ENCODE measurements at regions not wholly inside any gene's neighbourhood (a gene's known extent, or its start where the extent isn't known, plus 50 kb on each side); places are given as distances from the start of the nearest gene placed in this dataset.

DNA sequence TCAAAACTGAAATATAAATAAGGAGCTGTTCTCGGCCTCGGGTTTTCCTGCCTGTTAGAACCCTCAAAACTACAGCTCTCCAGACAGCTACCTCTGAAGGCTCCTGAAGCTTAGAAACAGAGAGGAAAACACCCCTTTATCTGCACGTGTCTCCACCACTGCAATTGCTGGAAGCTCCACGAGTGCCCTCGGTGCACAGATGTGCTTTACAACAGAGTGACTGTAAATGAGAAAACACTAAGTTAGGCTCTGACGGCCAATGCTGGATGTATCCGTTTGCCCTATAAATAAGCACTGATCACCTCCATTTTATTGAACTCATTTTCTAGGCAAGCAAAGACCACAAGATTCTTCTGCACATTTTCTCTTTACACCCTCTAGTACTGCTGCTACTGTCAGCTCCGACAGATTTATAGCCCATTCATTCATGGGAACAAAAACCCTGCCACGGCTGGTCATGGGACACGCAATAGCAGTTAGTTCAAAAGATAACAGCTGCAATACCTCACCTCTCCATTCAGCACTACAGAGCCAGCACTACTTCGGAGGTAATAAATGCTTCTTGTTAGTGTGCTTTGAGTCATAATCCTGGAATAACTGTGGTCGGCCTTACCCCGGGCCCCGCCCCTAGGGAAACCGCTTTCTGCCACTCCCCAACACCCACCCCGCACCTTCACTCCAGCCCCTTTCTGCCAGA, 241.1 kb upstream of the ZNF507 start:
- H3K27me3 Mint-ChIP-seq, result peaks cover 19% of the 10 kb centered on the region
- H3K9me3 Mint-ChIP-seq, result no peaks in the 10 kb centered on the region
- no peak overlapping the region for H3K4me3 Mint-ChIP-seq
- no peaks in the 10 kb centered on the region for H3K36me3 Mint-ChIP-seq
- H3K27ac Mint-ChIP-seq, result no peak overlapping the region
- H3K4me1 Mint-ChIP-seq, result no peaks in the 10 kb centered on the region

DNA sequence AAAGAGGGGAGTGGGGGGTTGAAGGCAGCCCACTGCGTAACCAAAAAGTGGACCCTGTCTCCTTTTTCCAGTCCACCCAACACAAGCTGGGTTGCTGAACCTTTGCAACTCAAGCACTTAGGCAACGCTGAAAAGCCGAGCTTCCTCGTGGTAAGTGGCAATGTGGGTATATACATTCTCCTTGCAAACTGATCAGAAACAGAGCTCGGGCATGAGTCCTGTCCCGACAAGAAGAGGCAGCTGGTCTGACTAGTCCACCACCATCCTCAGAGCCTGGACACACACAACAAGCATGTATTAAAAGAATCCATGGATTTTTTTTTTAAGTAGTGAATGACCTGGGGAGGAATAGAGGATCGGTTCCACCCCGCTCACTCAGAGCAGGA, 240.6 kb upstream of the ZNF507 start:
- no peaks in the 10 kb centered on the region for H3K9me3 Mint-ChIP-seq
- H3K4me3 Mint-ChIP-seq, result no peak overlapping the region
- no peak overlapping the region for H3K27ac Mint-ChIP-seq
- no peaks in the 10 kb centered on the region for H3K4me1 Mint-ChIP-seq
- H3K36me3 Mint-ChIP-seq, result no peaks in the 10 kb centered on the region
- peaks cover 19% of the 10 kb centered on the region for H3K27me3 Mint-ChIP-seq

DNA sequence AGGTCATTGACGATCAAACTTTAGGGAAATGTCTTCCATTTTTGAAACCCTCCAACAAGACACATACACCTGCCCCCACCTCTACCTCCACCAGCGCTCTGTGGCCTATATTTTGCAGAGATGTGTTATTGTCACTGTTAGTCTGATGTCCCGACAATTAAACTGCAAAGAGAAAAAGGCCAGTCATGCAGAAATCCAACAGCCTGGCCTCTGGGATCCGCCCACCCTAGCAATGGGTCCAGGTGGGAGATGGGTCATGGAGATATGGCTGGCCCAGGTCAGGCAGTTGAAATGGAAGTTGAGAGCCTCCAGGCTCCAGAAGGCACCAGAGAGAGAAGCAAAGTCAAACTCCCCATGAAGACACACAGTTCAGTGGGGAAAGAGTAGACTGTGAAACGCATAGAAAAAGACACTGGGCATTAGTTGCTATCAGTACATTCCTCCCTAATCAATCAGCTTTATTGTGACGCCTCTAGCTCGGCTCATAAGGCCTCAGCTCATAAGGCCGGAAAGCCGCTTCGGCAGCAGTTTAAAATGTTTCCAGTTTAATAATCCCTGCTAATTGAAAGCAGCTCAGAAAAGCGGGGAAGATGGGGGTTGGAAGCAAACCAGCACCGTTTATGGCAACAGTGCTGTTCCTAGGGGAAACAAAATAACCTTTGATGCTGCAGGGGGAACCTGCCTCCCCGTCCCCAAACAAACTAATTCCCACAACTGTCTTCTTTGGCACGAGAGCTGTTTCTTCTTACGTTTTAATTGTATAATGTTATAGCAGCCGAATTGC, 239.7 kb upstream of the ZNF507 start:
- H3K27ac Mint-ChIP-seq, result no peak overlapping the region
- H3K4me3 Mint-ChIP-seq, result no peak overlapping the region
- peaks cover 19% of the 10 kb centered on the region for H3K27me3 Mint-ChIP-seq
- no peaks in the 10 kb centered on the region for H3K36me3 Mint-ChIP-seq
- no peaks in the 10 kb centered on the region for H3K9me3 Mint-ChIP-seq
- H3K4me1 Mint-ChIP-seq, result no peaks in the 10 kb centered on the region

DNA sequence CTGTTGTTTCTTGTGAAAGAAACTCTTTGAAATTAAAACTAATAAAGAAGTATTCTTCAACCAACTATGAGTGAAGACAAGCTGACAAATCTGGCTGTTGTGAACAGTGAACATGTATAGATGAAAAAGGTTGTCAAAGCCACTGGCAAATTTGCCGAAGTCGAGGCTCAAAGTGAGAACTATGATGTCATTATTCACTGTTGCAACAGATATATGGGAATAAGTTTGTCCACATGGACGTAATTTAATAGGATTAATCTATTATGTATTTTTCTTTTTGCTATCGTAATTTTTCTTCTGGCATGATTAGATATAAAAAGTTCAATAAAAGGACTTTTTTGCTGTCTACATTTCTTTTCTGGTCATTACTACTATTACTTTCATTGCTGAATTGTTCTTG, 223.2 kb upstream of the ZNF507 start:
- peaks cover 2% of the 10 kb centered on the region for H3K36me3 Mint-ChIP-seq

DNA sequence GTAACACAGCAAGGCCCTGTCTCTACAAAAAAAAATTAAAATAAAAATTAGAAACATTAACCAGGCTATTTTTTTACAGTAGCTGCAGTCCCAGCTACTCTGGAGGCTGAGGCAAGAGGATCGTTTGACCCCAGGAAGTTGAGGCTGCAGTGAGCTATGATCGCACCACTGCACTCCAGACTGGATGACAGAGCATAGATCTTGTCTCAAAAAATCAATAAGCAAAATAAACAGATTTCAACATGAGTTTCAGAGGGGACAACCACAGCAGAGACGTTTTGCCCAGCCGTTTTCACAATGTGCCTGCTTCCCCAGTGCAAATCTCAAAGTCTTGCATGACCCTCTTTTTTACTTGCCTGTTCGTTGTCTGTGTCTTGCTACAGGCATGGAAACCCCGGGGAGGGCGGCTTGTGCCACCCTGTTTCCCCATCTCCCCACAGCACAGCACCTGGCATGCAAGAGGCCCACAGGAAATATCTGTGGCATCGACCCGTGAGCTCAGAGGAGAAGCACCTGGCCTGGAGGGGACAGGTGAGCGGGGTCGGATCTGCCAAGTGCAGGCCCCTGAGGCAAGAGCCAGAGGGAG, 222.0 kb upstream of the ZNF507 start:
- Mint-ChIP-seq H3K27ac (no peak overlapping the region), H3K36me3 (peaks cover 2% of the 10 kb centered on the region), H3K4me1 (no peaks in the 10 kb centered on the region), H3K27me3 (peaks cover 8% of the 10 kb centered on the region), H3K4me3 (no peak overlapping the region), H3K9me3 (no peaks in the 10 kb centered on the region)

More for the DNA sequence above, 223.2 kb upstream of the ZNF507 start:
- H3K27ac Mint-ChIP-seq, result no peak overlapping the region
- no peaks in the 10 kb centered on the region for H3K4me1 Mint-ChIP-seq
- peaks cover 8% of the 10 kb centered on the region for H3K27me3 Mint-ChIP-seq
- no peak overlapping the region for H3K4me3 Mint-ChIP-seq
- H3K9me3 Mint-ChIP-seq, result peaks cover 4% of the 10 kb centered on the region

DNA sequence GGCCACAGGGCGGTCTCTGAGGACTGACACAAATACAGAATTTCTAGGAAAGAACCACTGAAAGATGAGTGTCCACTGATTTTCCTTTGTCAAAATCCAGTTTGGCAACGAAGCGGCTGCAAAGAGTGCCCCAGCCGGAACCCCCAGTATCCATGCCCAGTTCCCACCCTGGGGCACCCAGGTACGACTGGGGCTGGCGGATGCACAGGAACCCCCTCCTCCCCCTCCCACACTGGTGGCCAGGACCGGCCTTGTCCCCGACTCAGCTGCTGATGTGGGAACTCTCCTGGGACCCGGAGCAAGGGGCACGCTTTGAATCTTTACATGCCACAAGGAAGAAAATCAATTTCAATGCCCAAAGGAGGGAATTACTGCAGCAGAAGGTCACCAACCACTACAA, 220.8 kb upstream of the ZNF507 start:
- Mint-ChIP-seq H3K27me3 (peaks cover 8% of the 10 kb centered on the region), H3K4me1 (no peaks in the 10 kb centered on the region), H3K36me3 (peaks cover 2% of the 10 kb centered on the region), H3K27ac (no peak overlapping the region), H3K9me3 (no peaks in the 10 kb centered on the region), H3K4me3 (no peak overlapping the region)

DNA sequence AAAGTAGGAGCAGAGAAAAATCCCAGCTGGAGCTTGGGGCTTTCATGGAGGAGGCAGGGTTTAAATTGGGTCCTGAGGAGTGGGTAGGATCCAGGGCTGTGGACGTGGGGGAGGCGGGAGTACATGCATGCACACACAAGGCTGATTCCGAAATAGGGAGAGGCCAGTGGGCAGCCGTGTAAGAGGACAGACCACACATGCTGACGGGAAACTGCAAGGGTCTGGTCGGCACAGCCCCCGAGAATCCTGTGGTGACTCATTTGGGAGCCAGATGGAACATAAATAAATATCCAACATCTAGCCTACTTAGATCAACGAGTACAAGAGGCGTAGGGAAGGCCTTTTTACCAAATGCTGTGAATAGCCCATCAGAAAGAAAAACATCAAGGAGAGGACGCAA, 216.3 kb upstream of the ZNF507 start:
- H3K27ac Mint-ChIP-seq, result no peak overlapping the region
- no peaks in the 10 kb centered on the region for H3K4me1 Mint-ChIP-seq
- no peaks in the 10 kb centered on the region for H3K27me3 Mint-ChIP-seq
- peaks cover 4% of the 10 kb centered on the region for H3K9me3 Mint-ChIP-seq
- no peaks in the 10 kb centered on the region for H3K36me3 Mint-ChIP-seq
- no peak overlapping the region for H3K4me3 Mint-ChIP-seq

DNA sequence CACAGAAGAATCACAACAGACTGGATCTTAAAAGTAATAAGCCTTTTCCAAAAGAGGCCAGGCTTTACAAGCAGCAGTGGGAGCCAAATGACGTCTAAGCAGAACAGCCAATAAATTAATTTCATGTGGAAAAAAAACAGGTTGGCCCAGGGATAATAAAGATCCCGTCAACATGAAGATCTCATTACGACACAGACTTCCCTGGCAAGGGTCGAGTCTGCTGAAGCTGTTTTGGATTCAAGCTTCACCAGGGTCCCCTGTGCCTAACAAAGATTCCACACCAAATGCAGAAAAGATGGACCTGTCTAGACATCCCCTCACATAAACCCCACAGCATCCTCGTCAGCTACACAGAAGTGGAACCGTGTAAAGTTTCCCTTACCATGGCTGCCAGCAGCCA, 215.1 kb upstream of the ZNF507 start:
- Mint-ChIP-seq H3K9me3 (peaks cover 4% of the 10 kb centered on the region), H3K4me1 (no peaks in the 10 kb centered on the region), H3K27me3 (no peaks in the 10 kb centered on the region), H3K4me3 (no peak overlapping the region), H3K27ac (no peak overlapping the region), H3K36me3 (no peaks in the 10 kb centered on the region)

DNA sequence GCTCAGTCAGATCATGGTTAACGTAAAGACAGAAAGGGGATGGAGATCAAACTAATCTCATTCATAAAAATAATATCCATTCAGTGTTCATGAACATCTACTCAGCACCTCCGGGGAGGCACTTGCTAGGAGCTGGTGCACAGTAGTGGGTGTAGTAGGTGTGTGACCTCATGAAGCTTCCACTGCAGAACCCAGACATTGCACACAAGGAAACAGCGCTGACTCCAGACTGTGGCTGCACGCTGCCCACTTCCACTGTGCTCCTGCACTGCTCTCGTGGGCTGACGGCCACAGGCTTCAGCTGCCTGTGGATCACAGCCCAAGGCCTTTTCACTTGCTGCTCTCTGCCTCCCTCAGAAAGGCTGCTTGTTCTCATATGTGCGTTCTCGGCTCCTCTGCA, 214.4 kb upstream of the ZNF507 start:
- no peak overlapping the region for H3K4me3 Mint-ChIP-seq

DNA sequence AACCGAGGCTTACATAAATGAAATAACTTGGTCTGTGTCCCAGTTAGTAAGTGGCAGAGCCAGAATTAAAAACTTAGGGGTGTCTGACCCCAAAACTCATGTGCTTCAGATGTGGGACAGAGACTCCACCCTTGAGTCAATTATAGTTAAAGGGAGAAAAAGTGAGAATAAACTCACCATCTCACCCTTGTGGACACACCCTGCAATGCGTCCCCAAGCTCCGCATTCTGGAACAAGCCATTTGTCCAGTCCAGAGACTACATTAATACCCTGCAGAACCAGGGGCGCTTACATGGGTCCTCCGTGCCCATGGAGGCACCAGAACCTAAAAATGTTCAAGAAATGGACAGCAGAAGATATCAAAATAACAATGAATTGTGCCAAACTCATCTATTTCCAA, 207.0 kb upstream of the ZNF507 start:
- no peak overlapping the region for H3K4me3 Mint-ChIP-seq
- H3K9me3 Mint-ChIP-seq, result no peaks in the 10 kb centered on the region
- H3K4me1 Mint-ChIP-seq, result no peaks in the 10 kb centered on the region
- H3K27me3 Mint-ChIP-seq, result peaks cover 1% of the 10 kb centered on the region
- H3K27ac Mint-ChIP-seq, result no peak overlapping the region
- H3K36me3 Mint-ChIP-seq, result no peaks in the 10 kb centered on the region

More for the DNA sequence above, 214.4 kb upstream of the ZNF507 start:
- Mint-ChIP-seq H3K9me3 (peaks cover 4% of the 10 kb centered on the region), H3K4me1 (no peaks in the 10 kb centered on the region), H3K27ac (no peak overlapping the region), H3K36me3 (no peaks in the 10 kb centered on the region), H3K27me3 (no peaks in the 10 kb centered on the region)

DNA sequence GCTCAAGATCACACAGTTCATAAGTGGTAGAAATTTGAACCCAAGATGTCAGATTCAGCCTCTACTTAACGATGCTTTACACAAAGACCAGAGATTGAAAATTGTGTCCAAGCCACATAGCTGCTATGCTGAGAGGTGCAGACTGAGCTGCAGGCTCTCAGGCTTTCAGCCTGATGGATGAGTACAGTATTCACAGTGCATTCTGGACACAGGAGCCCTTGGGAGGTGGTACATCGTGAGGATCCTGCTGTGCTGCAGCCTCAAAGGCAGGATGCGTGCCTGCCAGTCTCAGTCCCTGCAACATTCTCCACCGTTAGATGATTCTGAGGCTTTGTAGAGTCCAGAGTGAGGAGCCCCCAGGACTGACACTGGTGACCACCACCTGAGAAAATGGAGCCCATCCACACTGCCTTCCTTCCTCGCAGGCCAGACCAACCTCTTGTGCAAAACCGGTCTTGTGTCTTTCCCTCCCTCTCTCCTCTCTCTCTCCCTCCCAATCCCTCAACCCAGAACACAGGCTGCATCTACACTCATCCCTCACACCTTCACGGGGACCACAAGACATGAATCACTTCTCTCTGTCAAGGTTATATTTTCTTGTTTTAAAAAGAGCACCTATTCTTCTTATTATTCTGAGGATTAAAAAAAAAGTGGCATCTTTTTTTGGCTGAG, 203.4 kb upstream of the ZNF507 start:
- Mint-ChIP-seq H3K27me3 (peaks cover 3% of the 10 kb centered on the region), H3K9me3 (peaks cover 8% of the 10 kb centered on the region), H3K36me3 (peaks cover 4% of the 10 kb centered on the region), H3K27ac (no peak overlapping the region), H3K4me3 (no peak overlapping the region), H3K4me1 (no peaks in the 10 kb centered on the region)

DNA sequence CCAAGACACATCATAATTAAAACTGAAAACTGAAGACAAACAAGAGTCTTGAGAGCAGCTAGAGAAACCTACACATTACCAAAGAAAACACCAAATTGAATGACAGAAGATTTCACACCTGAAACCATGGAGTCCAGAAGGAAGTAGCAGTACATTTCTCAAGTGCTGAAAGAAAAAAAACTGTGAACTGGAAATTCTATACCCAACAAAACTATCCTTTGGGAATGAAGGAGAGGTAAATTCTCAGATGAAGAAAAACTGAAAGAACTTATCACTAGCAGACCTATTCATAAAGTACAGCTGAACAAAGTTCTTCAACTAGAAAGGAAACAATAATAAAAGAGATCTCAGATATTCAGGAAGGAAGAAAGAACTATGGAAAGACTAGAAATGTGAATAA, 198.7 kb upstream of the ZNF507 start:
- Mint-ChIP-seq H3K4me3 (no peak overlapping the region), H3K27ac (no peak overlapping the region), H3K4me1 (no peaks in the 10 kb centered on the region), H3K9me3 (peaks cover 36% of the 10 kb centered on the region), H3K27me3 (peaks cover 5% of the 10 kb centered on the region), H3K36me3 (peaks cover 5% of the 10 kb centered on the region)

DNA sequence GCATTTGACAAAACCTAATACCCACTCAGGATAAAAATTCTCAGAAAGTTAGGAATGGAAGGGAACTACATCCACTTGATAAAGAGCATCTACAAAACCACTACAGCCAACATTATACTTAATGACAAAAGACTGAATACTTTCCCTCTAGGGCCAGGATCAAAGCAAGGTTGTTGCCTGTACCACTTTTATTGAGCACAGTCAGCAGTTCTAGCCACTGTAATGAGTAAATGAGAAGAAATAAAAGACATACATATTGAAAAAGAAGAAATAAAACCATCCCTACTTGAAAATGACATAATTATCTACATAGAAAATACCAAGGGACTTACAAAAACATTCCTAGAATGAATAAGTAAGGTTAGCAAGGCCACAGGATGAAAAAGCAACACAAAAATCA, 194.8 kb upstream of the ZNF507 start:
- H3K4me1 Mint-ChIP-seq, result no peaks in the 10 kb centered on the region
- H3K9me3 Mint-ChIP-seq, result peaks cover 42% of the 10 kb centered on the region
- no peak overlapping the region for H3K4me3 Mint-ChIP-seq
- peaks cover 5% of the 10 kb centered on the region for H3K27me3 Mint-ChIP-seq
- H3K27ac Mint-ChIP-seq, result no peak overlapping the region
- H3K36me3 Mint-ChIP-seq, result peaks cover 5% of the 10 kb centered on the region

DNA sequence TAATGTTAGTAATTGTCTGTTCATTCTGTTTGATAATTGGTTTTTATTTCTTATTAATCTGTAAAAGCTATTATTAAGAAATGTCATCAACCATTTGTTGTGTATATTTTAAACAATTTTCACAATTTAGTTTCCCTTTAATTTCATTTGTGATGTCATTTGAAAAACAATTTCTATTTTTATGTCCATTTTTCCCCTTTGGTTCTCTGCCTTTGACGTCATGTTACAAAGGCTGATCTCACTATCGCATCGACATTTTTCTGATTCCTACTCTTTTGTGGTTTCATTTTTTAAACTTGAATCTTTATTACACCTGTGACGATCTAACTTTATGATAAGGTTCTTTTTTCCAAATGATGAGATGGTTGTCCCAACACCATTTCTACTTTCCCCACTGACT, 191.0 kb upstream of the ZNF507 start:
- H3K27me3 Mint-ChIP-seq, result peaks cover 3% of the 10 kb centered on the region
- H3K4me3 Mint-ChIP-seq, result no peak overlapping the region
- peaks cover 2% of the 10 kb centered on the region for H3K36me3 Mint-ChIP-seq
- H3K27ac Mint-ChIP-seq, result no peak overlapping the region
- peaks cover 27% of the 10 kb centered on the region for H3K9me3 Mint-ChIP-seq
- no peaks in the 10 kb centered on the region for H3K4me1 Mint-ChIP-seq

DNA sequence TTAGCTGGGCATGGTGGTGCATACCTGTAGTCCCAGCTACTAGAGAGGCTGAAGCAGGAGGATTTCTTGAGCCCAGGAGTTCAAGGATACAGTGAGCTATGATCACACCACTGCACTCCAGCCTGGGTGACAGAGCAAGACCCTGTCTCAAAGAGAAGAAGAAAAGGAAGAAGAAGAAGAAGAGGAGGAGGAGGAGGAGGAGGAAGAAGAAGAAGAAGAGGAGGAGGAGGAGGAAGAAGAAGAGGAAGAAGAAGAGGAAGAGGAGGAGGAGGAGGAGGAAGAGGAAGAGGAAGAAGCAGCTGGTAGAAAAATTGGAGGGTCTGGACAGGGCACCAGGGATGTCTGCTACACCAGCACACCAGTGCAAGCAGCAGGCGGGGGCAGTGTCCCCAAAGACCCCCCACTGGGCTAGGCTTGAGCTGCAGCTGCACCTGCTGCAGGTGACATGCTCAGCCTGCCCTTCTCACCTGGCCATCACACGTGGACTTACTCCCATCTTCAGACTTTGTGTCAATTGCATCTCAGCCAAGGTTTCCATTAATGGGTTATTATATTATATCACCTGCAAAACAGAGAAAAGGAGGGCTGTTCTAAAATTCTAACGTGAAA, 180.9 kb upstream of the ZNF507 start:
- H3K36me3 Mint-ChIP-seq, result no peaks in the 10 kb centered on the region
- no peak overlapping the region for H3K4me3 Mint-ChIP-seq
- H3K4me1 Mint-ChIP-seq, result no peaks in the 10 kb centered on the region
- peaks cover 5% of the 10 kb centered on the region for H3K27me3 Mint-ChIP-seq
- H3K27ac Mint-ChIP-seq, result no peak overlapping the region
- H3K9me3 Mint-ChIP-seq, result no peaks in the 10 kb centered on the region
